GM21526 (cell line): ENCODE measurements at regions not wholly inside any gene's neighbourhood (a gene's known extent, or its start where the extent isn't known, plus 50 kb on each side); places are given as distances from the start of the nearest gene placed in this dataset.
"Not testable (repeated sequence)": the region's sequence is repeated elsewhere in the genome, so short reads cannot be mapped to it uniquely, and the experiment has no call there.

Experiments used
- ATAC-seq: cut with Tn5 transposase; IDR thresholded peaks from one replicate; pipeline ENCODE4 v1.9.1; 2021; ENCODE audit warnings: moderate library complexity; ENCODE audit not compliant: unreplicated experiment, low FRiP score

GRCh38 chr5:40453689-40454088 lies 226.0 kb upstream of the PTGER4 start:
- no peak for ATAC-seq

- no peak for ATAC-seq
Observed at GRCh38 chr5:40452874-40453624, 226.7 kb upstream of the PTGER4 start.

GRCh38 chr5:40447438-40447837 lies 232.3 kb upstream of the PTGER4 start:
- ATAC-seq, result no peak

- ATAC-seq, result no peak
Observed at GRCh38 chr5:40446910-40447309, 232.8 kb upstream of the PTGER4 start.

- ATAC-seq, result no peak
Observed at GRCh38 chr5:40442346-40442745, 237.4 kb upstream of the PTGER4 start.

GRCh38 chr5:40441733-40442132 lies 238.0 kb upstream of the PTGER4 start:
- no peak for ATAC-seq

GRCh38 chr5:40440746-40441145 lies 239.0 kb upstream of the PTGER4 start:
- ATAC-seq, result no peak

GRCh38 chr5:40439103-40439502 lies 240.6 kb upstream of the PTGER4 start:
- not testable (repeated sequence) for ATAC-seq

GRCh38 chr5:40438646-40439045 lies 241.1 kb upstream of the PTGER4 start:
- not testable (repeated sequence) for ATAC-seq

GRCh38 chr5:40437452-40437861 lies 242.3 kb upstream of the PTGER4 start:
- ATAC-seq, result no peak

GRCh38 chr5:40436535-40437237 lies 243.0 kb upstream of the PTGER4 start:
- ATAC-seq, result peak; percentile 71

GRCh38 chr5:40435706-40436105 lies 244.0 kb upstream of the PTGER4 start:
- not testable (repeated sequence) for ATAC-seq

GRCh38 chr5:40432836-40433235 lies 246.9 kb upstream of the PTGER4 start:
- ATAC-seq, result no peak

GRCh38 chr5:40431734-40432133 lies 248.0 kb upstream of the PTGER4 start:
- ATAC-seq, result no peak

GRCh38 chr5:40430101-40430710 lies 249.5 kb upstream of the PTGER4 start:
- ATAC-seq, result no peak

GRCh38 chr5:40429258-40430100 lies 250.2 kb upstream of the PTGER4 start:
- no peak for ATAC-seq

- no peak for ATAC-seq
Observed at GRCh38 chr5:40428815-40429214, 250.9 kb upstream of the PTGER4 start.

GRCh38 chr5:40428126-40428525 lies 251.6 kb upstream of the PTGER4 start:
- ATAC-seq, result no peak

GRCh38 chr5:40417046-40417810 lies 262.5 kb upstream of the PTGER4 start:
- not testable (repeated sequence) for ATAC-seq

- no peak for ATAC-seq
Observed at GRCh38 chr5:40416588-40416987, 263.1 kb upstream of the PTGER4 start.
